ENCODE measurements at regions not wholly inside any gene's neighbourhood (a gene's known extent, or its start where the extent isn't known, plus 50 kb on each side); places are given as distances from the start of the nearest gene placed in this dataset.

- Histone ChIP-seq H3K4me1 (ENCODE audit: control insufficient read depth in 3 of 3, insufficient read depth in 3 of 3, low read length in 3 of 3) (no peaks in the 10 kb centered on the region), H3K9me3 (ENCODE audit: control insufficient read depth in 3 of 3, low read length in 3 of 3) (no peaks in the 10 kb centered on the region), H3K36me3 (ENCODE audit: control insufficient read depth in 3 of 3, insufficient read depth in 3 of 3, low read length in 3 of 3) (no peaks in the 10 kb centered on the region), H3K27ac (ENCODE audit: low read depth, low read length) (no peak overlapping the region), H3K4me3 (ENCODE audit: low read length in 3 of 3) (no peak overlapping the region), H3K9ac (ENCODE audit: low read depth in 1 of 3, low read length in 3 of 3) (no peak overlapping the region), H3K27me3 (ENCODE audit: control insufficient read depth in 3 of 3, insufficient read depth in 3 of 3, low read length in 3 of 3) (no peaks in the 10 kb centered on the region)
Observed at GRCh38 chr4:11230866-11231265, 197.8 kb downstream of the HS3ST1 start.

GRCh38 chr4:11228530-11228929 is 200.2 kb downstream of the HS3ST1 start:
- Histone ChIP-seq H3K27ac (ENCODE audit: low read depth, low read length) (no peak overlapping the region), H3K27me3 (ENCODE audit: control insufficient read depth in 3 of 3, insufficient read depth in 3 of 3, low read length in 3 of 3) (no peaks in the 10 kb centered on the region), H3K9me3 (ENCODE audit: control insufficient read depth in 3 of 3, low read length in 3 of 3) (no peaks in the 10 kb centered on the region), H3K4me1 (ENCODE audit: control insufficient read depth in 3 of 3, insufficient read depth in 3 of 3, low read length in 3 of 3) (no peaks in the 10 kb centered on the region), H3K4me3 (ENCODE audit: low read length in 3 of 3) (no peak overlapping the region), H3K9ac (ENCODE audit: low read depth in 1 of 3, low read length in 3 of 3) (no peak overlapping the region), H3K36me3 (ENCODE audit: control insufficient read depth in 3 of 3, insufficient read depth in 3 of 3, low read length in 3 of 3) (no peaks in the 10 kb centered on the region)

GRCh38 chr4:11223311-11223710 is 205.4 kb downstream of the HS3ST1 start:
- H3K36me3 ChIP-seq (ENCODE audit: control insufficient read depth in 3 of 3, insufficient read depth in 3 of 3, low read length in 3 of 3): no peaks in the 10 kb centered on the region
- H3K9me3 ChIP-seq (ENCODE audit: control insufficient read depth in 3 of 3, low read length in 3 of 3): no peaks in the 10 kb centered on the region
- no peak overlapping the region for H3K4me3 ChIP-seq (ENCODE audit: low read length in 3 of 3)
- H3K27ac ChIP-seq (ENCODE audit: low read depth, low read length): no peak overlapping the region
- H3K4me1 ChIP-seq (ENCODE audit: control insufficient read depth in 3 of 3, insufficient read depth in 3 of 3, low read length in 3 of 3): no peaks in the 10 kb centered on the region
- H3K9ac ChIP-seq (ENCODE audit: low read depth in 1 of 3, low read length in 3 of 3): no peak overlapping the region
- no peaks in the 10 kb centered on the region for H3K27me3 ChIP-seq (ENCODE audit: control insufficient read depth in 3 of 3, insufficient read depth in 3 of 3, low read length in 3 of 3)

GRCh38 chr4:11218692-11219091 is 210.0 kb downstream of the HS3ST1 start:
- H3K4me3 ChIP-seq (ENCODE audit: low read length in 3 of 3): no peak overlapping the region
- no peaks in the 10 kb centered on the region for H3K9me3 ChIP-seq (ENCODE audit: control insufficient read depth in 3 of 3, low read length in 3 of 3)
- no peak overlapping the region for H3K27ac ChIP-seq (ENCODE audit: low read depth, low read length)

GRCh38 chr4:11216520-11216919 is 212.2 kb downstream of the HS3ST1 start:
- H3K36me3 ChIP-seq (ENCODE audit: control insufficient read depth in 3 of 3, insufficient read depth in 3 of 3, low read length in 3 of 3): no peaks in the 10 kb centered on the region
- H3K27ac ChIP-seq (ENCODE audit: low read depth, low read length): no peak overlapping the region
- H3K27me3 ChIP-seq (ENCODE audit: control insufficient read depth in 3 of 3, insufficient read depth in 3 of 3, low read length in 3 of 3): no peaks in the 10 kb centered on the region
- no peak overlapping the region for H3K4me3 ChIP-seq (ENCODE audit: low read length in 3 of 3)
- H3K9me3 ChIP-seq (ENCODE audit: control insufficient read depth in 3 of 3, low read length in 3 of 3): no peaks in the 10 kb centered on the region
- H3K4me1 ChIP-seq (ENCODE audit: control insufficient read depth in 3 of 3, insufficient read depth in 3 of 3, low read length in 3 of 3): no peaks in the 10 kb centered on the region
- H3K9ac ChIP-seq (ENCODE audit: low read depth in 1 of 3, low read length in 3 of 3): no peak overlapping the region

More at GRCh38 chr4:11218692-11219091, 210.0 kb downstream of the HS3ST1 start:
- Histone ChIP-seq H3K36me3 (ENCODE audit: control insufficient read depth in 3 of 3, insufficient read depth in 3 of 3, low read length in 3 of 3) (no peaks in the 10 kb centered on the region), H3K9ac (ENCODE audit: low read depth in 1 of 3, low read length in 3 of 3) (no peak overlapping the region), H3K4me1 (ENCODE audit: control insufficient read depth in 3 of 3, insufficient read depth in 3 of 3, low read length in 3 of 3) (no peaks in the 10 kb centered on the region), H3K27me3 (ENCODE audit: control insufficient read depth in 3 of 3, insufficient read depth in 3 of 3, low read length in 3 of 3) (no peaks in the 10 kb centered on the region)

GRCh38 chr4:11214281-11214680 is 214.4 kb downstream of the HS3ST1 start:
- H3K27me3 ChIP-seq (ENCODE audit: control insufficient read depth in 3 of 3, insufficient read depth in 3 of 3, low read length in 3 of 3): no peaks in the 10 kb centered on the region
- H3K9me3 ChIP-seq (ENCODE audit: control insufficient read depth in 3 of 3, low read length in 3 of 3): no peaks in the 10 kb centered on the region
- no peaks in the 10 kb centered on the region for H3K36me3 ChIP-seq (ENCODE audit: control insufficient read depth in 3 of 3, insufficient read depth in 3 of 3, low read length in 3 of 3)
- no peaks in the 10 kb centered on the region for H3K4me1 ChIP-seq (ENCODE audit: control insufficient read depth in 3 of 3, insufficient read depth in 3 of 3, low read length in 3 of 3)
- H3K27ac ChIP-seq (ENCODE audit: low read depth, low read length): no peak overlapping the region
- no peak overlapping the region for H3K4me3 ChIP-seq (ENCODE audit: low read length in 3 of 3)
- no peak overlapping the region for H3K9ac ChIP-seq (ENCODE audit: low read depth in 1 of 3, low read length in 3 of 3)

GRCh38 chr4:11209826-11210225 is 218.9 kb downstream of the HS3ST1 start:
- Histone ChIP-seq H3K27me3 (ENCODE audit: control insufficient read depth in 3 of 3, insufficient read depth in 3 of 3, low read length in 3 of 3) (no peaks in the 10 kb centered on the region), H3K9me3 (ENCODE audit: control insufficient read depth in 3 of 3, low read length in 3 of 3) (peaks cover 0 to 2% (median 0%) of the 10 kb centered on the region in 3 donors), H3K27ac (ENCODE audit: low read depth, low read length) (no peak overlapping the region), H3K36me3 (ENCODE audit: control insufficient read depth in 3 of 3, insufficient read depth in 3 of 3, low read length in 3 of 3) (no peaks in the 10 kb centered on the region), H3K4me3 (ENCODE audit: low read length in 3 of 3) (no peak overlapping the region), H3K9ac (ENCODE audit: low read depth in 1 of 3, low read length in 3 of 3) (no peak overlapping the region), H3K4me1 (ENCODE audit: control insufficient read depth in 3 of 3, insufficient read depth in 3 of 3, low read length in 3 of 3) (no peaks in the 10 kb centered on the region)

GRCh38 chr4:11201256-11201655 is 227.4 kb downstream of the HS3ST1 start:
- H3K9ac ChIP-seq (ENCODE audit: low read depth in 1 of 3, low read length in 3 of 3): no peak overlapping the region
- H3K27me3 ChIP-seq (ENCODE audit: control insufficient read depth in 3 of 3, insufficient read depth in 3 of 3, low read length in 3 of 3): no peaks in the 10 kb centered on the region
- no peaks in the 10 kb centered on the region for H3K4me1 ChIP-seq (ENCODE audit: control insufficient read depth in 3 of 3, insufficient read depth in 3 of 3, low read length in 3 of 3)
- H3K27ac ChIP-seq (ENCODE audit: low read depth, low read length): no peak overlapping the region
- no peak overlapping the region for H3K4me3 ChIP-seq (ENCODE audit: low read length in 3 of 3)
- H3K36me3 ChIP-seq (ENCODE audit: control insufficient read depth in 3 of 3, insufficient read depth in 3 of 3, low read length in 3 of 3): no peaks in the 10 kb centered on the region
- H3K9me3 ChIP-seq (ENCODE audit: control insufficient read depth in 3 of 3, low read length in 3 of 3): no peaks in the 10 kb centered on the region

GRCh38 chr4:11198516-11199305 is 230.0 kb downstream of the HS3ST1 start:
- H3K4me3 ChIP-seq (ENCODE audit: low read length in 3 of 3): no peak overlapping the region
- no peak overlapping the region for H3K27ac ChIP-seq (ENCODE audit: low read depth, low read length)
- H3K4me1 ChIP-seq (ENCODE audit: control insufficient read depth in 3 of 3, insufficient read depth in 3 of 3, low read length in 3 of 3): no peaks in the 10 kb centered on the region
- no peaks in the 10 kb centered on the region for H3K36me3 ChIP-seq (ENCODE audit: control insufficient read depth in 3 of 3, insufficient read depth in 3 of 3, low read length in 3 of 3)
- H3K27me3 ChIP-seq (ENCODE audit: control insufficient read depth in 3 of 3, insufficient read depth in 3 of 3, low read length in 3 of 3): no peaks in the 10 kb centered on the region
- H3K9ac ChIP-seq (ENCODE audit: low read depth in 1 of 3, low read length in 3 of 3): no peak overlapping the region
- H3K9me3 ChIP-seq (ENCODE audit: control insufficient read depth in 3 of 3, low read length in 3 of 3): no peaks in the 10 kb centered on the region

GRCh38 chr4:11197631-11198341 is 230.9 kb downstream of the HS3ST1 start:
- Histone ChIP-seq H3K36me3 (ENCODE audit: control insufficient read depth in 3 of 3, insufficient read depth in 3 of 3, low read length in 3 of 3) (no peaks in the 10 kb centered on the region), H3K4me3 (ENCODE audit: low read length in 3 of 3) (no peak overlapping the region), H3K9ac (ENCODE audit: low read depth in 1 of 3, low read length in 3 of 3) (no peak overlapping the region), H3K9me3 (ENCODE audit: control insufficient read depth in 3 of 3, low read length in 3 of 3) (no peaks in the 10 kb centered on the region), H3K27me3 (ENCODE audit: control insufficient read depth in 3 of 3, insufficient read depth in 3 of 3, low read length in 3 of 3) (no peaks in the 10 kb centered on the region), H3K27ac (ENCODE audit: low read depth, low read length) (no peak overlapping the region), H3K4me1 (ENCODE audit: control insufficient read depth in 3 of 3, insufficient read depth in 3 of 3, low read length in 3 of 3) (no peaks in the 10 kb centered on the region)

Measured in skeletal muscle tissue (tissue), 3 donors.